Right ventricle myocardium superior (tissue), 1 donor: ENCODE measurements at regions not wholly inside any gene's neighbourhood (a gene's known extent, or its start where the extent isn't known, plus 50 kb on each side); places are given as distances from the start of the nearest gene placed in this dataset.

Source experiments
- ATAC-seq: fragments of 200-7000 bp; cut with Tn5 transposase; one replicate; pipeline ENCODE4 v1.9.1; 2020; ENCODE audit warnings: mild to moderate bottlenecking; ENCODE audit not compliant: poor library complexity
- DNase-seq: peaks from one replicate; pipeline ENCODE4 v3.0.0-alpha.2; 2020
- intact Hi-C: fragments of 100-400 bp; cut with DNase I; formaldehyde crosslinking; loops from one replicate; pipeline ENCODE4 v1.11.2; 2022
- donor health status: DM: no; HTN: yes; CAD: no; lungs with severe emphysema.

DNA sequence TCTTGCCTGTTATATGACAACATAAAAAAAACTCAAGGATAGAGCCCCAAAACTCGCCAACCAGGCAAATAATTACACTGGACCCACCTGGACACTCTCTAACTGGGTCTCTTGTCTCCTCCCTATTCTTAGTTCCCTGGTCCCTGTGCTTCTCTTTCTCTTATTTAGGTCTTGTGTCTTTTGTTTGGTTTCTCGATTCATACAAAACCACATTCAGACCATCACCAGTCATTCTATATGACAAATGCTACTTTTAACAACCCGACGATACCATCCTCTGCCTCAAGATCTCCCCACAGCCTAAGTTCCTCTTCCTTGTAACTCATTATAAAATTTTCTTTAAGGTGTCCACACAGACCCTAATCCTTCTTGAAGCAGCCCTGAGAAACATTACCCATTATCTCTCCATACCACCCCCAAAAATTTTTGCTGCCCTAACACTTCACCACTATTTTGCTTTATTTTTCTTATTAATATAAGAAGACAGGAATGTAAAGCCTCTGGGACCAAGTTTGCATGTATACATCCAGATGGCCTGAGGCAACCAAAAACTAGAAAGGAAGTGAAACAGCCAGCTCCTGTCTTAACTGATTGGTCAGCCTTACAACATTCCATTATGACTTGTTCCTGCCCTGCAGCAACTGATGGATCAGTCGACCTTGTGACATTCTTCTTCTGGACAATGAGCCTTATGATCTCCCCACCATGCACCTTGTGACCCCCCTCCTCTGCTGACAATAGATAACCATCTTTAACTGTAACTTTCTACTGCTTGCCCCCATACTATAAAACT, 638.2 kb downstream of the AMY1C start:
- DNase-seq (no peak), ATAC-seq (no peak)
- intact Hi-C loops = no loop called here

- DNase-seq = no peak
- intact Hi-C loops = no loop called here
- ATAC-seq = no peak
These were observed 642.9 kb downstream of the AMY1C start for GRCh38 chr1:104392552-104392951.

DNA sequence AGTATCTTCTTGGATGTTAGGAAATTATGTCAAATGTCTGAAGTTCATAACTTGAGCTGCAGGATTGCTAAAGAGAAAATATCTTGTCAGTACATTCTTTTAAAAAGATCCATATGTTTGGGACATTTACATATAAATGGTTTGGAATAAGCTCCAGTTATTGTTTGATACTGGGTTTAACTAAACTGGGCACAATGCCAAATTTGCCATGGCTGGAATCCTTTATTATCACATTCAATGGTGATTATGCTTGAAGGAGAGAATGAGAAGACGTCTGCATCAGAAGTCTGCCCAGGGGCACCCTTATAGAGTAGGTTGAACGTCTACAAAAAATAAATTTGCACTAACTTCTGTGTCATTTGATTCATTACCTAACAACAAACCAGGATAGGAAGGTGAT, 652.5 kb downstream of the AMY1C start:
- ATAC-seq (no peak), DNase-seq (no peak)
- intact Hi-C loops = no loop called here

DNA sequence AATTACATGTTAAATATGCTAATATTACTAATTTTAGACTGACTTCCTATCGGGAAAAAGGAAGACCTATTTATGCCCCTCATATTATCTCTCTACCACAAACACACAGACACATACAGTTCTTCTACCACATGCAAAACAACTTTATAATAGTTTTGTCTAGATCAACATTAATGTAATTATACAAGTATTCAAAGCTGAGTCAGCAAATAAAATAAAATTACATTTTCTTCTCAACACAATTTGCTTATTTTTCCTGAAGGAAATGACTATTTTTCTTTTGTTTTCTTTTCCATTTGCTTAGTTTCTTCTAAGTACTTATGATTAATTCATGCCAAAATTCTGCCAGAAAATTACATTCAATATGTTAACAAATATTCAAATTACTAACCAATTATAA, 654.2 kb downstream of the AMY1C start:
- DNase-seq (no peak), ATAC-seq (no peak)
- intact Hi-C loops = no loop called here

- DNase-seq (no peak), ATAC-seq (no peak)
- intact Hi-C loops = no loop called here
These were observed 657.0 kb downstream of the AMY1C start for GRCh38 chr1:104406728-104407127.

- DNase-seq (no peak), ATAC-seq (no peak)
- intact Hi-C loops = no loop called here
These were observed 658.6 kb downstream of the AMY1C start for GRCh38 chr1:104408268-104408667.

- ATAC-seq (no peak), DNase-seq (no peak)
- intact Hi-C loops = no loop called here
These were observed 685.6 kb downstream of the AMY1C start for GRCh38 chr1:104435255-104435654.

GRCh38 chr1:104440011-104440410, 690.3 kb downstream of the AMY1C start:
- no peak for ATAC-seq
- intact Hi-C loops = no loop called here
- no peak for DNase-seq

DNA sequence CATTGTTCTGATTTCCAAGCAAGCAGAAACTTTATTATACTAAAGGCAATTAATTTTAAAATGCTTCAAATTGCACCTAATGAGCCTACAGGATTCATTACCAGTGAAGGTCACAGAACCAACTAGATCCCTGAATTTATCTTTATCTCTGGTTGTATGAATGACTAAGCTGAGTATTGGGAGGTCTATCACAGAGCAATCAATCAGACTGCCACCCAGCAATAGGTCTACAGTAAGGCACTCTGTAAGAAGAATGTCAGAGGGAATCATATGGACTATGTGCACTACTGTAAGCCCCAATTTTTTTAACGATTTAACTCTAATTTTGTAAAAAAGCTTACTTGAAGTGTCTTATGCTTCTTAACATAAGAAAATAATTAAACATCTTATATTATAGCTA, 707.0 kb downstream of the AMY1C start:
- DNase-seq = no peak
- ATAC-seq = no peak
- intact Hi-C loops = no loop called here

DNA sequence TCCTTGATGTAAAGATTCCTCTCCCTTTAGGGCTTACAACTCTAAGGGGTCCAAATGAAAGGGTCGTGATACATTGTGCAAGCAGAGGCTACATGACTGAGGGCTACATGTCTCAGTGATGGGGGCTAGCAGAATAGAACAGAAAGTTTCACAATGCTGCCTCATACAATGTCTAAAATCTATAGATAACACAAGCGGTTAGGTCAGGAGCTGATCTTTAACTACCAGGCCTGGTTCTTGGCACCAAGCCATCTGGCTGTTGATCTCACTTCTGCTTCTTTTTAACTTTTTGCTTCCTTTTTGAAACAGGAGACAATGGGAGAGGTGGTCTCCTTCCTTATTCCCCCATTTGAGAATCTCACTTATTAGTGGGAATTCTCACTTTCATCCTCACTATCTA, 710.2 kb downstream of the AMY1C start:
- DNase-seq (no peak), ATAC-seq (no peak)
- intact Hi-C loops = no loop called here

- intact Hi-C loops = no loop called here
- ATAC-seq = no peak
- DNase-seq = no peak
These were observed 711.2 kb downstream of the AMY1C start for GRCh38 chr1:104460880-104461279.

GRCh38 chr1:104463126-104463697, 713.5 kb downstream of the AMY1C start:
- no peak for DNase-seq
- intact Hi-C loops = no loop called here
- no peak for ATAC-seq

GRCh38 chr1:104466068-104466467, 716.4 kb downstream of the AMY1C start:
- no peak for DNase-seq
- intact Hi-C loops = no loop called here

DNA sequence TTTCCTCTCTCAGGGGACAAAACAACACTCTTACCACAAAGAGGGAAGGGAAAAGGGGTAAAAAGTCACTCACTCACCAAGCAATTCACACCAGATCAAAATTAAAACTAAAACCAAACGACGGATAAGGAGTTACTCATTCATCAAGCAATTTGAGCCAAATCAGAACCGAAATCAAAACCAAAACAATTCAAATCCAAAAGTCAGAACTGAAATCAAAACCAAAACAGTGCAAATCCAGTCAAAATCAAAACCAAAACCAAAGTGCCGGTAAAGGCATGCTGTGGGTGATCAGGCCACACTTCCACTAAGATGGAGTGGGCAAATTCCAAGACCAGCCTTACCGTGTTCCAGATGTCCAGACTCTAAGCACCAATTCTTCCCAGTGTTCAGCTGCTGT, 717.9 kb downstream of the AMY1C start:
- intact Hi-C loops = no loop called here
- DNase-seq = no peak
- ATAC-seq = no peak

More at GRCh38 chr1:104466068-104466467, 716.4 kb downstream of the AMY1C start:
- no peak for ATAC-seq

GRCh38 chr1:104468282-104468681, 718.6 kb downstream of the AMY1C start:
- intact Hi-C loops = no loop called here
- DNase-seq (no peak), ATAC-seq (no peak)

DNA sequence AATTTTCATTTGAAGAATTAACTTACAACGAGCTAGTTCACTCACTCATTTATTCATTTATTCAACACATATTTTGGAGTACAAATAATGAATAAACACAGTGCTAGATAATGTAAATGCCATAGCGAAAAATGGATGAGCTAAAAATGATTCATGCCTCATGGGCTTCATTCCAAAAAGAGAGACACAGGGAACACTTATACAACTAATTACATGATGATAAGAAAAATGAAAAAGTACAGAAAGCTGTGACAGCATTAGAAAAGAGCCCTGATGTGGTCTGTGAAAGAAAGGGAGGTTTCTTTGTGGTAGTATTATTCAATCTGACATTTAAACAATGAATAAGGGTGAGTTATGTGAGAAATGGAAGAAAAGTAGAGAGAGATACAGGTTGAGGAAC, 726.4 kb downstream of the AMY1C start:
- DNase-seq (no peak), ATAC-seq (no peak)
- intact Hi-C loops = no loop called here

GRCh38 chr1:104488296-104489015, 738.8 kb downstream of the AMY1C start:
- DNase-seq = no peak
- intact Hi-C loops = no loop called here
- no peak for ATAC-seq

DNA sequence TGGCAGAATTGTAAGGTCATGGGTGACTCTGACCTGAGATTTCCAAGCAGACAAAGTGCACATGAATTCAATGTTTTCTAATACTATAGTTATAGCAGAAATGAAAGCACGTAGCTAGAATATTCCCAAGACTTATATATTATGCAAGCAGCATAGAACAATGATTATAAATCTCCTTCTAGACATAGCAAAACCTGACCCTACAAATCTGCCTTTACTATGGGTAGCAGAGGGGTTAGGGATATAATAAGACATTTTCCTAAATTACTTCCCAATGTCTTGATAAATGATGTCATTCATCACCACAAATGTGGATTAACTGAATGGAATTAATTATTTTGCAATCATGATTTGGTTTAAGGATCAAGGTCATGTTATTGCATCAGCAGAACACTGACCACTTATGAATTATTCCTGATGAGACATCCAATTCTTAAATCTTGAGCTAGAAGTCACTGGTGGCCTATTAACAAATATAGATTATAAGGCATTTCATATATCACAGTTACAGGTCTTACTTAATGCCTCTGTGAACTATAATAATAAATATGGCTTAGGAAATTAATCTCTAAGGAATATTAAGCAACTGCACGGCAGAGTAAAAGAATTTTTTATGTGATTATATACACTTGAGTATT, 776.6 kb downstream of the AMY1C start:
- DNase-seq (no peak), ATAC-seq (no peak)
- intact Hi-C loops = no loop called here

- no peak for ATAC-seq
- intact Hi-C loops = no loop called here
- DNase-seq = no peak
These were observed 782.3 kb downstream of the AMY1C start for GRCh38 chr1:104531990-104532389.

DNA sequence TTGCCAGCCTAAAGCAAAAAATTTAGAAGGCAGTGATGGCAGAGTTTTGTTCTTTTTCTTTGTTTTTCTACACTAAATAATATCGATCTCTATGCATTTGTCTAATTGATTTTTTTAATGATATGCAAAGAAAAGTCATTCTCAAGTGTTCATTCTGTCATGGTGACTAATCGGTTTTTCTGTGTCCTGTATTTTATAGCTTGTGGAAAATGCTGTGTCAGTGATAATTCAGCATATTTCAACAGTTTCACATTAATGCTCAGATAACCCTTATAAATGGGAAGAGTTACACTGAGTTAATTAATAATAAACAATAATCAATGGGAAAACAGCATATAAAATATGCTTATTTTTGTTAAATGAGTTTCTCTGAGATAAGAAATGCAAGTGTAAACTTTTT, 824.9 kb downstream of the AMY1C start:
- intact Hi-C loops = no loop called here
- no peak for ATAC-seq

More for the DNA sequence above, 824.9 kb downstream of the AMY1C start:
- no peak for DNase-seq
